IPS-18c (cell line): ENCODE measurements at regions not wholly inside any gene's neighbourhood (a gene's known extent, or its start where the extent isn't known, plus 50 kb on each side); places are given as distances from the start of the nearest gene placed in this dataset.

Source experiments
- H3K4me3 ChIP-seq: 2 replicates; pipeline ENCODE4 v1.7.0; 2013; ENCODE audit warnings: low read depth, mild to moderate bottlenecking, low read length, moderate library complexity; ENCODE audit not compliant: insufficient read depth
- H3K9me3 ChIP-seq: one replicate; pipeline ENCODE4 v1.6.1; 2013; ENCODE audit warnings: mild to moderate bottlenecking, low read length, moderate library complexity; ENCODE audit not compliant: control insufficient read depth, insufficient read depth

- H3K4me3 ChIP-seq, result no peak overlapping the region; the same call in 1 of the 2 replicates
- peaks cover 40% of the 10 kb centered on the region for H3K9me3 ChIP-seq
These were observed 1088.7 kb upstream of the AUTS2 start for GRCh38 chr7:68509603-68510002.

GRCh38 chr7:68511281-68511680, 1087.0 kb upstream of the AUTS2 start:
- Histone ChIP-seq H3K9me3 (peaks cover 37% of the 10 kb centered on the region), H3K4me3 (no peak overlapping the region)

GRCh38 chr7:68512466-68512865, 1085.8 kb upstream of the AUTS2 start:
- H3K9me3 ChIP-seq, result peaks cover 39% of the 10 kb centered on the region
- H3K4me3 ChIP-seq, result no peak overlapping the region

GRCh38 chr7:68518060-68518459, 1080.2 kb upstream of the AUTS2 start:
- no peak overlapping the region for H3K4me3 ChIP-seq
- peaks cover 18% of the 10 kb centered on the region for H3K9me3 ChIP-seq

GRCh38 chr7:68524126-68524525, 1074.1 kb upstream of the AUTS2 start:
- Histone ChIP-seq H3K4me3 (no peak overlapping the region), H3K9me3 (peaks cover 39% of the 10 kb centered on the region)

GRCh38 chr7:68529221-68529620, 1069.1 kb upstream of the AUTS2 start:
- H3K9me3 ChIP-seq, result peaks cover 36% of the 10 kb centered on the region
- no peak overlapping the region for H3K4me3 ChIP-seq

- Histone ChIP-seq H3K9me3 (peaks cover 12% of the 10 kb centered on the region), H3K4me3 (no peak overlapping the region)
These were observed 1063.0 kb upstream of the AUTS2 start for GRCh38 chr7:68535266-68535665.

- no peak overlapping the region for H3K4me3 ChIP-seq
These were observed 1061.1 kb upstream of the AUTS2 start for GRCh38 chr7:68537051-68537773.

GRCh38 chr7:68537774-68538071, 1060.6 kb upstream of the AUTS2 start:
- Histone ChIP-seq H3K9me3 (peaks cover 16% of the 10 kb centered on the region), H3K4me3 (no peak overlapping the region)

More at GRCh38 chr7:68537051-68537773, 1061.1 kb upstream of the AUTS2 start:
- peaks cover 15% of the 10 kb centered on the region for H3K9me3 ChIP-seq

- Histone ChIP-seq H3K4me3 (no peak overlapping the region), H3K9me3 (peaks cover 20% of the 10 kb centered on the region)
These were observed 1055.4 kb upstream of the AUTS2 start for GRCh38 chr7:68542831-68543230.

- Histone ChIP-seq H3K4me3 (no peak overlapping the region), H3K9me3 (peaks cover 21% of the 10 kb centered on the region)
These were observed 1053.4 kb upstream of the AUTS2 start for GRCh38 chr7:68544851-68545250.

- H3K4me3 ChIP-seq, result no peak overlapping the region
- H3K9me3 ChIP-seq, result peaks cover 18% of the 10 kb centered on the region
These were observed 1051.1 kb upstream of the AUTS2 start for GRCh38 chr7:68547181-68547580.

GRCh38 chr7:68547799-68548198, 1050.5 kb upstream of the AUTS2 start:
- Histone ChIP-seq H3K4me3 (no peak overlapping the region), H3K9me3 (peaks cover 16% of the 10 kb centered on the region)

GRCh38 chr7:68550027-68550426, 1048.2 kb upstream of the AUTS2 start:
- H3K4me3 ChIP-seq, result no peak overlapping the region

GRCh38 chr7:68550635-68551034, 1047.6 kb upstream of the AUTS2 start:
- no peak overlapping the region for H3K4me3 ChIP-seq
- peaks cover 12% of the 10 kb centered on the region for H3K9me3 ChIP-seq

More at GRCh38 chr7:68550027-68550426, 1048.2 kb upstream of the AUTS2 start:
- H3K9me3 ChIP-seq, result peaks cover 16% of the 10 kb centered on the region

- no peak overlapping the region for H3K4me3 ChIP-seq
These were observed 1041.7 kb upstream of the AUTS2 start for GRCh38 chr7:68556537-68556936.

GRCh38 chr7:68559518-68559917, 1038.8 kb upstream of the AUTS2 start:
- H3K9me3 ChIP-seq, result peaks cover 21% of the 10 kb centered on the region
- H3K4me3 ChIP-seq, result no peak overlapping the region

More at GRCh38 chr7:68556537-68556936, 1041.7 kb upstream of the AUTS2 start:
- peaks cover 14% of the 10 kb centered on the region for H3K9me3 ChIP-seq

- Histone ChIP-seq H3K4me3 (no peak overlapping the region), H3K9me3 (peaks cover 25% of the 10 kb centered on the region)
These were observed 1035.9 kb upstream of the AUTS2 start for GRCh38 chr7:68562323-68562899.
